ENCODE measurements at regions not wholly inside any gene's neighbourhood (a gene's known extent, or its start where the extent isn't known, plus 50 kb on each side); places are given as distances from the start of the nearest gene placed in this dataset.

GRCh38 chr20:21450572-21450971 lies 53.2 kb upstream of the NKX2-4 start:
- Histone ChIP-seq H3K36me3 (ENCODE audit: control insufficient read depth, insufficient read depth, low read length) (no peaks in the 10 kb centered on the region), H3K9me3 (ENCODE audit: control insufficient read depth, insufficient read depth, low read depth, low read length) (no peaks in the 10 kb centered on the region), H3K4me3 (ENCODE audit: low read depth in 2 of 2, low read length in 2 of 2) (no peak overlapping the region), H3K27ac (ENCODE audit: low read length) (no peak overlapping the region), H3K4me1 (ENCODE audit: control insufficient read depth, insufficient read depth, low read length) (no peaks in the 10 kb centered on the region), H3K27me3 (ENCODE audit: control insufficient read depth, insufficient read depth, low read length) (no peaks in the 10 kb centered on the region)
- TF ChIP-seq REST (IDR thresholded peaks at IDR 0.05; ENCODE audit: insufficient read depth in 1 of 2, low read depth in 2 of 2, low read length in 1 of 2) (no peak), POLR2AphosphoS5 (IDR thresholded peaks at IDR 0.05; ENCODE audit: low read depth, low read length) (no peak), CTCF (IDR thresholded peaks at IDR 0.05) (no peak), SIN3A (IDR thresholded peaks at IDR 0.05; ENCODE audit: borderline replicate concordance, insufficient read depth, low read depth, low read length) (no peak), TCF7L2 (IDR thresholded peaks at IDR 0.05; ENCODE audit: low read depth, low read length) (no peak)
- CTCF ChIA-PET, result no interaction called here
- ATAC-seq (no peak), DNase-seq (ENCODE audit: low read depth, low spot score) (no peak)
- intact Hi-C loops (cut with micrococcal nuclease; ENCODE audit: unreplicated experiment) (no loop called here), in situ Hi-C loops (cut with HindIII; ENCODE audit: low pct_unique_long_range_greater_than_20kb, low sequenced_read_pairs) (no loop called here)
- BruUV-seq (replicated peaks), result no TSS peak
- POLR2A ChIA-PET, result interaction anchor here (0.6 kb wide), 1 partner anchor 107 kb away, joined by 3 read pairs; no protein-coding TSS in a partner anchor

Measured in Panc1 (cell line).